ENCODE measurements at regions not wholly inside any gene's neighbourhood (a gene's known extent, or its start where the extent isn't known, plus 50 kb on each side); places are given as distances from the start of the nearest gene placed in this dataset.

DNA sequence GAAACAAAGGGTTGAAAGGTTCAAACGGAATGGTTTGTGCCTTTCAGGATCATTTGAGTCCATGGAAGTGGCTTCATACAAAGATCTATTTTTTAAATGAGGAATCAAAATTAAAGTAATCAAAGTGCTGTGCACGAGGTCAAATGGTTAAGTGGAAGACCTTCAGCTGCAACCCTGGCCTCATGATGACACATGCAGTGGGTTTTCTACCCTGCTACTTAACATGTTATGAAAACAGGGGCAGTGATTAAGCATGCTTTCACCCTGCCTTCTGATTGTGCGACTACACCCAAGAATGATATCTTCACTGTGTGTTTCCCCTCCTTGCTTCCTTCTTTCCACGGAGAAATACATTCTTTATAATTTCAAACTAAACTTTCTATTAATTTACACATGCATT is 604.2 kb downstream of the LRRIQ3 start:
- DNase-seq (ENCODE audit: low read depth), result no peak
- TF ChIP-seq, protein P1, sequence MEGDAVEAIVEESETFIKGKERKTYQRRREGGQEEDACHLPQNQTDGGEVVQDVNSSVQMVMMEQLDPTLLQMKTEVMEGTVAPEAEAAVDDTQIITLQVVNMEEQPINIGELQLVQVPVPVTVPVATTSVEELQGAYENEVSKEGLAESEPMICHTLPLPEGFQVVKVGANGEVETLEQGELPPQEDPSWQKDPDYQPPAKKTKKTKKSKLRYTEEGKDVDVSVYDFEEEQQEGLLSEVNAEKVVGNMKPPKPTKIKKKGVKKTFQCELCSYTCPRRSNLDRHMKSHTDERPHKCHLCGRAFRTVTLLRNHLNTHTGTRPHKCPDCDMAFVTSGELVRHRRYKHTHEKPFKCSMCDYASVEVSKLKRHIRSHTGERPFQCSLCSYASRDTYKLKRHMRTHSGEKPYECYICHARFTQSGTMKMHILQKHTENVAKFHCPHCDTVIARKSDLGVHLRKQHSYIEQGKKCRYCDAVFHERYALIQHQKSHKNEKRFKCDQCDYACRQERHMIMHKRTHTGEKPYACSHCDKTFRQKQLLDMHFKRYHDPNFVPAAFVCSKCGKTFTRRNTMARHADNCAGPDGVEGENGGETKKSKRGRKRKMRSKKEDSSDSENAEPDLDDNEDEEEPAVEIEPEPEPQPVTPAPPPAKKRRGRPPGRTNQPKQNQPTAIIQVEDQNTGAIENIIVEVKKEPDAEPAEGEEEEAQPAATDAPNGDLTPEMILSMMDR (IDR thresholded peaks at IDR 0.05; ENCODE audit: control insufficient read depth, extremely low read depth, insufficient read depth), result no peak
- H3K4me3 ChIP-seq (ENCODE audit: low read depth, low read length), result no peak overlapping the region

DNA sequence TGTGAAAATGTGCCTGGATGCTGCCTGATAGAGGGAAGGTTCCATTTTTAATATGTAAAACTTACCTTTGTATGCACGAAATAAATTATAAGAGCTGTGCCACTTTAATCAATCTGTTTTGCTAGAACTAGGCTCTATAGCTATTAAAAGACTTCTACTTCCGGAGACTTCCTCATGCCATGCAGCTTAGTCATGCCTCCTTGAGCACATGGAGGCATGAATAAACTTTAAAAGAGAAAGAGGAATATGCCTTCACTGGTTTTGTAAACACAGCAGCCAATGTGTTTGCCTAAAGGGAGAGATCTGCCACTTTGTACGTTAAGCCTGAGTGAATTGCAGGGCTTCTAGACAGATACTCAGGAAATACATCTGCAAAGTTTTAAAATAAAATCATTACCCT is 604.6 kb downstream of the LRRIQ3 start:
- DNase-seq (ENCODE audit: low read depth), result peak; percentile 3
- TF ChIP-seq, protein P1 (IDR thresholded peaks at IDR 0.05; ENCODE audit: control insufficient read depth, extremely low read depth, insufficient read depth), result no peak
- H3K4me3 ChIP-seq (ENCODE audit: low read depth, low read length), result no peak overlapping the region

DNA sequence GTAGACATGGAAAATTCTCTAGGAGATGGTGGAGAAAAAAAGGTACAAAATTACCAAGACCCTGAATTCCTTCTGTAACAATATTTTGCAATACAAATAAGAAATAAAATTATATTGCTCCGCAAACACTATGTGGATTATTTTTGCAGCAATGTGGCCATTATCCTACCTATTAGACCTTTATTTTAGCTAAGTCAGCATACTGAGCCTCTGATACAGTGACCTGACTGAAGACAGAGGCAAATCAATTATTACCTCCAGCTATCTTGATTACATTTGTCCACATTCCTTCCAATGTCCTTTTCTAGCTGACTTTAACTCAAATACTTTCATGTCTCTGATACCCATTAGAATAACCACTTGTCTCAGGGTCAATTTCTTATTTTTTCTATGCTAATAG is 610.9 kb downstream of the LRRIQ3 start:
- H3K4me3 ChIP-seq (ENCODE audit: low read depth, low read length), result no peak overlapping the region
- no peak for DNase-seq (ENCODE audit: low read depth)
- TF ChIP-seq, protein P1 (IDR thresholded peaks at IDR 0.05; ENCODE audit: control insufficient read depth, extremely low read depth, insufficient read depth), result no peak

DNA sequence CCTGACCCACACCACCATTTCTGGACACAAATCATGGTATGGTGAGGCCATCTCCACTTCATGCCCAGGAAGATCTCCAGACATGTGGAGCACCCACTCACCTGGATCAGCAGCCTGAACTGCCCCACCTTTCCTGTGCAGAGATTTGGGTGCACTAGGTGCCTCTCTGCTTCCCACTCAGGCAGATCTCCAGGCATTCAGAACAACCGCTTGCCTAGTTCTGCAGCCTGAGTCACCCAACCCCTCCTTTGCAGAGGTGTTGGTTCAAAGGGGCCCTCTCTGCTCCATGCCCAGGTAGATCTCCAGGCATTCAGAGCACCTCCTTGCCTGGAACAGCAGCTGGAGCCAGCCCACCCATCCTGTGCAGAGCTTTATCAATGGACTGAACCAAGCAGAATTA is 620.8 kb downstream of the LRRIQ3 start:
- DNase-seq (ENCODE audit: low read depth), result no peak
- H3K4me3 ChIP-seq (ENCODE audit: low read depth, low read length), result no peak overlapping the region
- TF ChIP-seq, protein P1 (IDR thresholded peaks at IDR 0.05; ENCODE audit: control insufficient read depth, extremely low read depth, insufficient read depth), result no peak

DNA sequence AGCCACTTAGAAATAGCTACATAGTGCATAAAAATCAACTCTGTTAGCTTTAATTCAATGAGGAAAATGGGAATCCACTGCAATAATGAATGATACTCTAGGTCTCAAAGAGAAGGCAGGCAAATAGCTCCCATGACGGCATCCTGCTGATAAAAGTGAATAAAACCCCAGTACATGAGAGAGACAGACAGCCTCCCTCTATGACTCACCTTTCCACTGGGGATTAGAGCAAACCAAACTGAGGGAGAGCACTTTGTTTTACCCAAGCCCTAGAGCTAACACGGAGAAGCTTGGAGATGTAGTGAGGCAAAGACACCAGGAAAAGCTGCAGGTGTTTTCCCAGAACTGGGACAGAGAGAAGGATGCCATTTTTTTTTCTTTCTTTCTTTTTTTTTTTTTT is 621.9 kb downstream of the LRRIQ3 start:
- no peak for DNase-seq (ENCODE audit: low read depth)
- TF ChIP-seq, protein P1 (IDR thresholded peaks at IDR 0.05; ENCODE audit: control insufficient read depth, extremely low read depth, insufficient read depth), result no peak
- H3K4me3 ChIP-seq (ENCODE audit: low read depth, low read length), result no peak overlapping the region

DNA sequence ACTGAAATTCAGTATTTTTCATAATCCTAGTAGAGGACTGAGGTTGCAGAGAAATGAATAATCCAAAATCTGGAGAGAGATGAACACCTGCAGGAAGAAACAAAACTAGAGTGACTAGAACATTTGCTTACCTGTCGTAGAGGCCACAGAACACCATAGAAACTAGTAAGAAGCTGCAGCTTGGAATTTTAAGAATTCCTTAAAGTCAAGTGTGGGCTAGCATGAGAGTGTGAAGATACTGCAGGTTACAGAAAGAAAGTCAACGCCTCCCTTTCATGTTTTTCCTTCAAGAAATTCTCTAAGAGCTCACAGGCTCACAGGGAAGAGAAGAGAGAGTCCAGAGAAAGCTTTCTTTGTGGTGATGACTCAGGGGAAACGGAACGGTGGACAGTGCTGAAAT is 633.7 kb downstream of the LRRIQ3 start:
- TF ChIP-seq, protein P1 (IDR thresholded peaks at IDR 0.05; ENCODE audit: control insufficient read depth, extremely low read depth, insufficient read depth), result no peak
- DNase-seq (ENCODE audit: low read depth), result no peak
- H3K4me3 ChIP-seq (ENCODE audit: low read depth, low read length), result no peak overlapping the region

DNA sequence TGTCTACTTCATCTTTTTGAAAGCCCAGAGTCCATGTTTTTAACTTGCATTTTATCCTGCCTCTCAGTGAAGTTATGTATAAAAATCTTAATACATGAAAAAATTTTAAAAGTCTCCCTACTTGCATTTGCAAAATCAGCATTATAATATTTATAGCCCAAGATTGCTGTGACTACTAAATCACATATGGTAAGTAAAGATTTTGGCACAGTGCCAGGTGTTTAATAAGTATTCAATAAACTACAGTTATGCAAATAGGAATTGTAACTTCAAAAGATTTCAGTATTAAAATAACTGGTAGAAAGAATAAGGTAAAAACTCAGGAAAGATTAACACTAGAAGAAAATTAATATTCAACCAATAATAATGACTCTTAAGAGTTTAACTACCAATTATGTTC is 641.7 kb downstream of the LRRIQ3 start:
- no peak overlapping the region for H3K4me3 ChIP-seq (ENCODE audit: low read depth, low read length)
- TF ChIP-seq, protein P1 (IDR thresholded peaks at IDR 0.05; ENCODE audit: control insufficient read depth, extremely low read depth, insufficient read depth), result no peak
- no peak for DNase-seq (ENCODE audit: low read depth)

All from LNCaP clone FGC (cell line).